ENCODE measurements at regions not wholly inside any gene's neighbourhood (a gene's known extent, or its start where the extent isn't known, plus 50 kb on each side); places are given as distances from the start of the nearest gene placed in this dataset.

DNA sequence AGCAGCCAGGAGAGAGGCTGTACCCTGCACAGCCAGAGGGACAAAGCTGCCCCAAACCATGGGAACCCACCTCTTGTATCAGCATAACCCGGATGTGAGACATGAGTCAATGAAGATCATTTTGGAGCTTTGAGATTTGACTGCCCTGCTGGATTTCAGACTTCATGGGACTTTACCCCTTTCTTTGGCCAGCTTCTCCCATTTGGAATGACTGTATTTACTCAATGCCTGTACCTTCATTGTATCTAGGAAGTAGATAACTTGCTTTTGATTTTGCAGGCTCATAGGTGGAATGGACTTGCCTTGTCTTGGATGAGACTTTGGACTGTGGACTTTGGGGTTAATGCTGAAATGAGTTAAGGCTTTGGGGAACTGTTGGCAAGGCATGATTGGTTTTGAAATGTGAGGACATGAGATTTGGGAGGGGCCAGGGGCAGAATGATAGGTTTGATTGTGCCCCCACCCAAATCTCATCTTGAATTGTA, 616.2 kb downstream of the RWDD3 start (continued):
- TF ChIP-seq, protein P1, sequence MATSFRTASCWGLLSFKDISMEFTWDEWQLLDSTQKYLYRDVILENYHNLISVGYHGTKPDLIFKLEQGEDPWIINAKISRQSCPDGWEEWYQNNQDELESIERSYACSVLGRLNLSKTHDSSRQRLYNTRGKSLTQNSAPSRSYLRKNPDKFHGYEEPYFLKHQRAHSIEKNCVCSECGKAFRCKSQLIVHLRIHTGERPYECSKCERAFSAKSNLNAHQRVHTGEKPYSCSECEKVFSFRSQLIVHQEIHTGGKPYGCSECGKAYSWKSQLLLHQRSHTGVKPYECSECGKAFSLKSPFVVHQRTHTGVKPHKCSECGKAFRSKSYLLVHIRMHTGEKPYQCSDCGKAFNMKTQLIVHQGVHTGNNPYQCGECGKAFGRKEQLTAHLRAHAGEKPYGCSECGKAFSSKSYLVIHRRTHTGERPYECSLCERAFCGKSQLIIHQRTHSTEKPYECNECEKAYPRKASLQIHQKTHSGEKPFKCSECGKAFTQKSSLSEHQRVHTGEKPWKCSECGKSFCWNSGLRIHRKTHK (tag by site-specific recombination; IDR thresholded peaks at IDR 0.05), result no peak
- TF ChIP-seq, protein P2, sequence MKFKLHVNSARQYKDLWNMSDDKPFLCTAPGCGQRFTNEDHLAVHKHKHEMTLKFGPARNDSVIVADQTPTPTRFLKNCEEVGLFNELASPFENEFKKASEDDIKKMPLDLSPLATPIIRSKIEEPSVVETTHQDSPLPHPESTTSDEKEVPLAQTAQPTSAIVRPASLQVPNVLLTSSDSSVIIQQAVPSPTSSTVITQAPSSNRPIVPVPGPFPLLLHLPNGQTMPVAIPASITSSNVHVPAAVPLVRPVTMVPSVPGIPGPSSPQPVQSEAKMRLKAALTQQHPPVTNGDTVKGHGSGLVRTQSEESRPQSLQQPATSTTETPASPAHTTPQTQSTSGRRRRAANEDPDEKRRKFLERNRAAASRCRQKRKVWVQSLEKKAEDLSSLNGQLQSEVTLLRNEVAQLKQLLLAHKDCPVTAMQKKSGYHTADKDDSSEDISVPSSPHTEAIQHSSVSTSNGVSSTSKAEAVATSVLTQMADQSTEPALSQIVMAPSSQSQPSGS (tag by site-specific recombination; IDR thresholded peaks at IDR 0.05; ENCODE audit: low read depth), result no peak

DNA sequence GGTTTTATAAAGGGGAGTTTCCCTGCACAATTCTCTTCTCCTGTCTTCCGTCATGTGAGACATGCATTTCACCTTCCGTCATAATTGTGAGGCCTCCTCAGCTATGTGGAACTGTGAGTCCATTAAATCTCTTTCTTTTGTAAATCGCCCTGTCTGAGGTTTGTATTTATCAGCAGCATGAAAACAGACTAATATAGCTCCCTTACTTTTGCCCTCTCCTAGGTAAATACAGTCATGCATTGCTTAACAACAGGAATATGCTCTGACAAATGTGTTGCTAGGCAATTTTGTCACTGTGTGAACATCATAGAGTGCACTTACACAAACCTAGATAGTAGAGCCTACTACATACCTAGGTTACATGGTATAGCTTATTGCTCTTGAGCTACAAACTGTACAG, 616.8 kb downstream of the RWDD3 start:
- no peak overlapping the region for H3K27ac ChIP-seq (ENCODE audit: extremely low read depth, low read depth, low read length)
- TF ChIP-seq ZNF140 (tag by site-specific recombination; IDR thresholded peaks at IDR 0.05), result no peak
- H3K36me3 ChIP-seq (ENCODE audit: control insufficient read depth in 2 of 2, insufficient read depth in 1 of 2, low read length in 2 of 2), result no peaks in the 10 kb centered on the region
- no peaks in the 10 kb centered on the region for H3K9me3 ChIP-seq (ENCODE audit: control insufficient read depth, insufficient read depth, low read depth, low read length)
- no peaks in the 10 kb centered on the region for H3K4me1 ChIP-seq (ENCODE audit: control insufficient read depth, insufficient read depth, low read length)
- H3K4me3 ChIP-seq (ENCODE audit: low read depth, low read length), result no peak overlapping the region
- CTCF ChIA-PET, result no interaction called here
- POLR2A ChIA-PET, result no interaction called here

DNA sequence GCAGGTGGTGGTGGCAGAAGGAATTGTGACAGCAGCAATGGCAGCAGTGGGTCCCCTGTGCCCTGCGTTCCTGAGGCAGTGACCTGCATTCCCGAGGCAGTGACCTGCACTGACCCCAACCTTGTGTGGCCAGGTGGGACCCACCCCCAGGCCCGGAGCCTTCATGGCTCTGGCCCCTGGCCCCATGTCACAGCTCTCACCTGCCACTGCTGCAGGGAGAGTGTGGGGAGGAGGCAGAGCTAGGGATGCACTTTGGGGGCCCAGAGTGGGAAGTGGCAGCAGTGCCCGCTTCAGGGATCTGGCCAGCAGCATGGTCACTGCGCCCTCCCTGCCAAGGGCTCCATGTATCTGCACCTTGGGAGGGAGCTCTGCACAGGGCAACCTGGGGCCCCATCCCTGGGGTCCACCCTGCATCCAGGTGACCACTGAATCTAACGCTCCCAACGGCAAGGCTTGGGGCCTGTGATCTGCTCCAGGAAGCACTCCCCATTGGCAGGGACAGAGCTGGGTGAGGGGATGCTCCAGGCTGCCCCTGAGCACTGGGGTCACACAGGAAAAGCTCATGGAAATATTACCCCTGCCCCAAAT, 618.6 kb downstream of the RWDD3 start:
- H3K36me3 ChIP-seq (ENCODE audit: control insufficient read depth in 2 of 2, insufficient read depth in 1 of 2, low read length in 2 of 2), result no peaks in the 10 kb centered on the region
- TF ChIP-seq ZNF677 (tag by site-specific recombination; IDR thresholded peaks at IDR 0.05), result no peak
- TF ChIP-seq RBAK (tag by site-specific recombination; IDR thresholded peaks at IDR 0.05), result no peak
- no peak for TF ChIP-seq ZBTB20 (tag by site-specific recombination; IDR thresholded peaks at IDR 0.05)
- TF ChIP-seq KLF10 (tag by site-specific recombination; IDR thresholded peaks at IDR 0.05), result no peak
- TF ChIP-seq, protein P3, sequence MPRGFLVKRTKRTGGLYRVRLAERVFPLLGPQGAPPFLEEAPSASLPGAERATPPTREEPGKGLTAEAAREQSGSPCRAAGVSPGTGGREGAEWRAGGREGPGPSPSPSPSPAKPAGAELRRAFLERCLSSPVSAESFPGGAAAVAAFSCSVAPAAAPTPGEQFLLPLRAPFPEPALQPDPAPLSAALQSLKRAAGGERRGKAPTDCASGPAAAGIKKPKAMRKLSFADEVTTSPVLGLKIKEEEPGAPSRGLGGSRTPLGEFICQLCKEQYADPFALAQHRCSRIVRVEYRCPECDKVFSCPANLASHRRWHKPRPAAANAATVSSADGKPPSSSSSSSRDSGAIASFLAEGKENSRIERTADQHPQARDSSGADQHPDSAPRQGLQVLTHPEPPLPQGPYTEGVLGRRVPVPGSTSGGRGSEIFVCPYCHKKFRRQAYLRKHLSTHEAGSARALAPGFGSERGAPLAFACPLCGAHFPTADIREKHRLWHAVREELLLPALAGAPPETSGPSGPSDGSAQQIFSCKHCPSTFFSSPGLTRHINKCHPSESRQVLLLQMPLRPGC (tag by site-specific recombination; IDR thresholded peaks at IDR 0.05), result no peak
- CTCF ChIA-PET, result no interaction called here

DNA sequence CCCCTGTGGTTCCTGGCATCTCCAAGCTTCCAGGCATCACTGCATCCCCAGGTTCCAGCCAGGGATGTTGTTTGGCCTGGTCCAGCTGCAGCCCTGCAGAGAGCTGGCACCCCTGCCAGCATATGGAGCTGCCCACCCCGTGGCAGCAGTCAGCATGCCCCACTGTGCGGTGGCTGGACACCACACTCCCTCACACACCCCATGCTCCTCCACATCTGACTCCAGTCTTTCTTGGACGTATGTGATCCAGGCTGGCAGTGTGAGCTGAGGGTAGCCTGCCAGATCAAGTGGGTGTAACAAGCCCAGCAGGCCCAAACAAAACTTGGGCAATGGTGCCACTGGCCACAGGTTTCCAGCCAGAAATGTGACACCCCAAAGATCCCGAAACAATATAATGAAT, 620.4 kb downstream of the RWDD3 start:
- no peak overlapping the region for H3K4me3 ChIP-seq (ENCODE audit: low read depth, low read length)
- CTCF ChIA-PET, result no interaction called here
- H3K27ac ChIP-seq (ENCODE audit: extremely low read depth, low read depth, low read length), result no peak overlapping the region
- POLR2A ChIA-PET, result no interaction called here
- H3K4me1 ChIP-seq (ENCODE audit: control insufficient read depth, insufficient read depth, low read length), result no peaks in the 10 kb centered on the region
- TF ChIP-seq REPIN1 (tag by site-specific recombination; IDR thresholded peaks at IDR 0.05; ENCODE audit: low read depth) (no peak), ZNF138 (tag by site-specific recombination; IDR thresholded peaks at IDR 0.05; ENCODE audit: borderline replicate concordance) (no peak), ZNF660 (tag by site-specific recombination; IDR thresholded peaks at IDR 0.05) (no peak), ZNF747 (tag by site-specific recombination; IDR thresholded peaks at IDR 0.05) (no peak), ZNF555 (tag by site-specific recombination; conservative IDR thresholded peaks at IDR 0.05) (no peak), ZNF530 (tag by site-specific recombination; IDR thresholded peaks at IDR 0.05; ENCODE audit: low read depth) (no peak)
- TF ChIP-seq, protein P4, sequence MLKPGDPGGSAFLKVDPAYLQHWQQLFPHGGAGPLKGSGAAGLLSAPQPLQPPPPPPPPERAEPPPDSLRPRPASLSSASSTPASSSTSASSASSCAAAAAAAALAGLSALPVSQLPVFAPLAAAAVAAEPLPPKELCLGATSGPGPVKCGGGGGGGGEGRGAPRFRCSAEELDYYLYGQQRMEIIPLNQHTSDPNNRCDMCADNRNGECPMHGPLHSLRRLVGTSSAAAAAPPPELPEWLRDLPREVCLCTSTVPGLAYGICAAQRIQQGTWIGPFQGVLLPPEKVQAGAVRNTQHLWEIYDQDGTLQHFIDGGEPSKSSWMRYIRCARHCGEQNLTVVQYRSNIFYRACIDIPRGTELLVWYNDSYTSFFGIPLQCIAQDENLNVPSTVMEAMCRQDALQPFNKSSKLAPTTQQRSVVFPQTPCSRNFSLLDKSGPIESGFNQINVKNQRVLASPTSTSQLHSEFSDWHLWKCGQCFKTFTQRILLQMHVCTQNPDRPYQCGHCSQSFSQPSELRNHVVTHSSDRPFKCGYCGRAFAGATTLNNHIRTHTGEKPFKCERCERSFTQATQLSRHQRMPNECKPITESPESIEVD (tag by site-specific recombination; IDR thresholded peaks at IDR 0.05), result no peak
- TF ChIP-seq, protein P5, sequence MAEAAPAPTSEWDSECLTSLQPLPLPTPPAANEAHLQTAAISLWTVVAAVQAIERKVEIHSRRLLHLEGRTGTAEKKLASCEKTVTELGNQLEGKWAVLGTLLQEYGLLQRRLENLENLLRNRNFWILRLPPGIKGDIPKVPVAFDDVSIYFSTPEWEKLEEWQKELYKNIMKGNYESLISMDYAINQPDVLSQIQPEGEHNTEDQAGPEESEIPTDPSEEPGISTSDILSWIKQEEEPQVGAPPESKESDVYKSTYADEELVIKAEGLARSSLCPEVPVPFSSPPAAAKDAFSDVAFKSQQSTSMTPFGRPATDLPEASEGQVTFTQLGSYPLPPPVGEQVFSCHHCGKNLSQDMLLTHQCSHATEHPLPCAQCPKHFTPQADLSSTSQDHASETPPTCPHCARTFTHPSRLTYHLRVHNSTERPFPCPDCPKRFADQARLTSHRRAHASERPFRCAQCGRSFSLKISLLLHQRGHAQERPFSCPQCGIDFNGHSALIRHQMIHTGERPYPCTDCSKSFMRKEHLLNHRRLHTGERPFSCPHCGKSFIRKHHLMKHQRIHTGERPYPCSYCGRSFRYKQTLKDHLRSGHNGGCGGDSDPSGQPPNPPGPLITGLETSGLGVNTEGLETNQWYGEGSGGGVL (tag by site-specific recombination; IDR thresholded peaks at IDR 0.05), result no peak
- TF ChIP-seq, protein P6, sequence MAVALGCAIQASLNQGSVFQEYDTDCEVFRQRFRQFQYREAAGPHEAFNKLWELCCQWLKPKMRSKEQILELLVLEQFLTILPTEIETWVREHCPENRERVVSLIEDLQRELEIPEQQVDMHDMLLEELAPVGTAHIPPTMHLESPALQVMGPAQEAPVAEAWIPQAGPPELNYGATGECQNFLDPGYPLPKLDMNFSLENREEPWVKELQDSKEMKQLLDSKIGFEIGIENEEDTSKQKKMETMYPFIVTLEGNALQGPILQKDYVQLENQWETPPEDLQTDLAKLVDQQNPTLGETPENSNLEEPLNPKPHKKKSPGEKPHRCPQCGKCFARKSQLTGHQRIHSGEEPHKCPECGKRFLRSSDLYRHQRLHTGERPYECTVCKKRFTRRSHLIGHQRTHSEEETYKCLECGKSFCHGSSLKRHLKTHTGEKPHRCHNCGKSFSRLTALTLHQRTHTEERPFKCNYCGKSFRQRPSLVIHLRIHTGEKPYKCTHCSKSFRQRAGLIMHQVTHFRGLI (tag by site-specific recombination; IDR thresholded peaks at IDR 0.05), result no peak
- no peaks in the 10 kb centered on the region for H3K36me3 ChIP-seq (ENCODE audit: control insufficient read depth in 2 of 2, insufficient read depth in 1 of 2, low read length in 2 of 2)
- H3K9me3 ChIP-seq (ENCODE audit: control insufficient read depth, insufficient read depth, low read depth, low read length), result no peaks in the 10 kb centered on the region

More for the DNA sequence above, 618.6 kb downstream of the RWDD3 start:
- POLR2A ChIA-PET, result no interaction called here
- H3K4me3 ChIP-seq (ENCODE audit: low read depth, low read length), result no peak overlapping the region
- no peaks in the 10 kb centered on the region for H3K4me1 ChIP-seq (ENCODE audit: control insufficient read depth, insufficient read depth, low read length)
- no peak overlapping the region for H3K27ac ChIP-seq (ENCODE audit: extremely low read depth, low read depth, low read length)
- H3K9me3 ChIP-seq (ENCODE audit: control insufficient read depth, insufficient read depth, low read depth, low read length), result no peaks in the 10 kb centered on the region

Measured in HEK293 (cell line).